ENCODE measurements at regions not wholly inside any gene's neighbourhood (a gene's known extent, or its start where the extent isn't known, plus 50 kb on each side); places are given as distances from the start of the nearest gene placed in this dataset.

DNA sequence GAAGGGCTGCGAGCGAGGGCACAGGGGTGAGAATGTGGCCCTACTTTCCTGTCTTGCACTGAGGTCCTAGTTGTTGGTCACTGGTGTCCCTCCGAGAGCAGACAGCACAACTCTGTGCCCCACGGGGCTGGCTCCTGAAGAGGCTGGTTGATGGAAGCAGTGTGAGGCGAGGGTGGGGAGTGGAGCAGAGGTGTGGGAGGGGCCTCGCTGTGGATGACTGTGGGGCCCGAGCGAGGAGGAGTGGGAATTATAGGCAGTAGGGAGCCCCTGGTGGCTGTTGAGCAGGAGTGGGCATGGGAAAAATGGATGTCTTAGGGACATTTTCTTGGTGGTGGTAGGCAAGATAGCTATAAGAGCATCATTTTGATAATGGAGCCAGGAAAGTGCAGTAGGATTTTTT lies 660.5 kb upstream of the HS6ST1 start:
- no peak overlapping the region for H3K4me3 ChIP-seq (ENCODE audit: low read depth, low read length)

DNA sequence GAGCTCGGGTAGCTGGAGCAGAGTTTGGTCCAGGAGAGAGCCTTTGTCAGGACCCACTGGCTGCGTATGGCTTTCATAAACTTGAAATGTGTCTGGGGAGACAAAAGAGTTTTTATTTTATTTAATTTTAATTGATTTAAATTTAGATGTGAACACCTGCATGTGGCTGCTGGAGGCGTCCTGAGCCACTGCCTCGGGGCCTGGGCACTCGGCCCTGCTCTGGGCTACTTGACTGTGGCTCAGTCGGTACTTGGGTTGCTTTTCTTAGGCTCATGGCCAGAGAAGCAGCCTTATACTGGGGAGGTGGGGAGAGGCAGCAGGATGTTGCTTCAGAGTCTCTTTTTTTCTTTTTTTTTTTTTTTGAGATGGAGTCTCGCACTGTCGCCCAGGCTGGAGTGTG lies 661.8 kb upstream of the HS6ST1 start:
- no peak overlapping the region for H3K4me3 ChIP-seq (ENCODE audit: low read depth, low read length)

DNA sequence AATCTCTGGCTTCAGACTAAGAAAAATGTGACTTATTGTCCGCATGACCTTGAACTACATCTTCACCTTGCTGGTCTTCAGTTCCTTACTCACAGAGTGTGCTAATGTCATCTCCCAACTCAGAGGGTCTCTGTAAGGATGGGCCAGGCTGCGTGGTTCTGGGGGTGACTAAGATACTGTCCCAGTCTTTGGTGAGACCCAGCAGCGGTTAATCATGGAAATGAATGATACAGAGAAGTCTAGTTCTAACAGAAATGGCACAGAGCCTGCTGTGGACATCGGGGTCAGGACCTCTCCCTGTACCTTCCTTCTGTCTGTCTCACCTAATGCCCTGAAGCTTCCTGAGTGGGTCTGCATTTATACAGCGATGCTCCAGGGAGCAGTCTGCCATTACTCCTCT lies 662.7 kb upstream of the HS6ST1 start:
- no peak overlapping the region for H3K4me3 ChIP-seq (ENCODE audit: low read depth, low read length)

DNA sequence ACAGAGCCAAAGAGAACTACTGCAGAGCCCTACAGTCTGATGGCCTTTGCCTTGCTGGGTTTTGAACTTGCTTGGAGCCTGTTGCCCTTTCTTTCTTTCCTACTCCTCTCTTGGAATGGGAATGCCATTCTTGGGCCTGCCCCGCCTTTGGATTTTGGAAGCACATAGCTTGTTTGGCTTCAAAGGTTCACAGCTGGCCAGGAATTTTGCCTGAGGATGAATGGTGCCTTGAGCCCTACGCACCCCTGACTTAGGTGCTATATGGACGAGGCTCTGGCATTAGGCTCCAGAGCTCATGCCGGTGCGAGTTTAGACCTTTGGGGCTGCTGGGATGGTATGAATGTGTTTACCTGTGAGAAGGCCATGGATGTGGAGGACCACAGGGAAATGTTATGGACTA lies 663.3 kb upstream of the HS6ST1 start:
- no peak overlapping the region for H3K4me3 ChIP-seq (ENCODE audit: low read depth, low read length)

DNA sequence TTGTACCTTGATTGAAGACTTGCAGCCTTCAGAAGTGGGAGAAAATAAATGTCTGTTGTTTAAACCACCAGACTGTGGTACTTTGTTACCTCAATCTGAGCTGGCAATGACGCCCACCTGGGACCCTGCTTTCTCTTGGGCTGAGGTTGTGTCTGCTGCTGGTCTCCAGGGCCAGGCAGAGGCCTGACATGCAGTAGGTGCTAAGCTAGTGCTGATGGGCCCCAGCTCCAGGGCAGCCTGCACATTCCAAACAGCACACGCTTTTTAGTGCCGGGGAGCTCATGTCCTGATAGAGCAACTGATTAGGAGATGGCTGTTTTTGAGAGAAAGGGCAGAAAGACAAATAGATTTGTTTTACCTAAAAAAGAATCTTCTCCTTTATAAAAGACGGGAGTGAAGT lies 664.0 kb upstream of the HS6ST1 start:
- H3K4me3 ChIP-seq (ENCODE audit: low read depth, low read length): no peak overlapping the region

DNA sequence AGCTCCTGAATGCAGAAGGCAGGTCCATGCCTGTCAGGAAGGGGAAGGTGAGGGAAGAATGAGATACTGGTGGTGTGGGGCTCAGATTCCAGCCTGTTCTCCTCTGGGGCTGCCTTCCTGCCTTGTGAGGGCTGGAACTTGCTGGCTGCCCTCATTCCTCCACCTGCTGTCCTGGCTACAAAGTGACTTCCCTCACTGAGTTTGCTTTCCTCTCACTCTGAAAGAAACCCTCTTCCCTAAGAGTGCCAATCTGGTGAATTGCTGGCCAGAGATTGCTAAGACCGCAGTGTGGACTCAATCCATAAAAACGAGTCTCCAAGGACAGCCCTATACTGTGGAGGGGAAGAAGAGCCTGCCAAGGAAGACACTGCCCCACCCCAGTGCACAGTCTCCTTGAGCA lies 664.4 kb upstream of the HS6ST1 start:
- no peak overlapping the region for H3K4me3 ChIP-seq (ENCODE audit: low read depth, low read length)

DNA sequence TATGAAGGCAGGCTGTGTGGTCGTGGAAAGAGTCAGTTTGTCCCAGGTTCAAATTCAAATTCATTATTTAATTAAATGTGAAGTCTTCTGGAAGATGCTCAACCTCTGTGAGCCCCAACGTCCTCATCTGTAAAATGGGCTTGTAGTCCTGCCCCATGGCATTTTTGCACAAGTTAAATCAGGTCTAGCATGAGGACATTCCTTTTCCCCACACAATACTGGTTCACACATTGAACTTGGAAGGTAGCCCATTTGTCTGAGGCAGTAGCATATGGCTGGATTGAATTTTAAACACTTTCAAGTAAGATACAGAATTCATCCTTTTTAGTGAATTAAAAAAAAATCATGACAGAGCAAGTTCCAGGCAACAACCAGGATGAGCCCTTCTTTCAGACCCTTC lies 665.4 kb upstream of the HS6ST1 start:
- H3K4me3 ChIP-seq (ENCODE audit: low read depth, low read length): no peak overlapping the region

DNA sequence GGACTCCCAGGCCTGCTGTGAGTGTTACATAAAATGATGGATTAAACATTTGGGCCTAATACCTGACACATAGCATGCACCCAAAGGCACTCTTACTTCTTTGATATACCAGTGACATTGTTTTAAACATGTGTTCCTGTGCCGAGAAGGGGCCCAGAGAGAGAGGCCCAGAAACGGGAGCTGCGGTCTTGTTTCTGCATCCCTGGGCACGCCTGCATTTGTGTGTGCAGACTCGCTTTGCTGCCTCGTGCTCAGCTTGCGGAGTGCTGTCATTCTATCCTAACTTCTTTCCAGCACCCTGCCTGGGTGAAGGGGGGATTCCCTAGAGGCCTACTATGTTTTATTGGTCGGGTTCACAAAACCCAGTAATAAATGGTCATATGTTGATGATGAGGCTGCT lies 666.2 kb upstream of the HS6ST1 start:
- H3K4me3 ChIP-seq (ENCODE audit: low read depth, low read length): no peak overlapping the region

DNA sequence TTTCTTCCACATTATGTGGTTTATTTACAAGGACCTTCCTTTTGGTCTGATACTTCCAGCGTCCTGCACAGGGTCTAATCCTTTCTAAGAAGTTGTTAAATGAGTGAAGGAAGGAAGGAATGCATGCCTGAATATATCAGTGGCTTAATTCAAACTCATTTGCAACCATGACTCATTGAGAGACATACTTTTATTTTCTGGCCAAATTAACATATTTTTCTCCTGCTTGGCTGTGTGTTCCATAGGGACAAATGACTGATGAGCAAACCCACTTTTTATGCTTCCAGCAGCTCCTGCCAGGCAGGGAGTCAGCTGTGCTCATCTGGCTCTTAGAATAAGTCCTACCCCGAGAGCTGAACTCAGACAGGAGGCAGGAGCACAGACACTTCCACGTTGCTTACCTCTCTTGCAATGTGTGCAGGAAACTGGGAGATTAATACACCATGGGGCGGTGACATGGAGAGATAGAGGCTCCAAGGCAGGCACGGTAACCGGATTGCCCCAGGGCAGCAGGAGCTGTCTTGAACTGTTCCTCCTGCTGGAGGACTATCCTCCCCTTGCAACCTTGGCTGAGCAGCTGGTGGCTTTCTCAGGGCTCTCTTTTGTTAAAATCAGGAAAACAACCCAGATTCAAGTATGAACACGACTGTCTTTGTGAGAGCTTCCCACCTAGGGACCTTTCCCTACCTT lies 667.5 kb upstream of the HS6ST1 start:
- no peak overlapping the region for H3K4me3 ChIP-seq (ENCODE audit: low read depth, low read length)

DNA sequence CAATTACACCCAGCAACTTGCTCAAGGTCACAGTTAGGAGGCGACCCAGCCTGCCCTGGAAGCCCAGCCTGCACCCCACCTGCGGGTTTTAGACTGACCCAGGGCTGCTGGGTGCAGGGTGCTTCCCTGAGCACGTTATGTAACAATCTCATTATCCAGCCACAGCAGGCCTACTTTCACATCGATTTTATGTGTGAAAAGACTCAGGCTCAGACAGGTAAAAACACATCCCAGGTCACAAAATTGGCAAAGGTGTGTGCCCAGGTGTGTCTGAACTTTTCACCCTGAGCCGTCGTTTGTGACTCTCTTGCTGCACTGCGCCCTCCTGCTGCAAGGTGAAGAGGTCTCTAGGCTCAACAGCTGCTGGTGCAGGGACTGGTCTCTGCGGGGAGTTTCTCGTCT lies 668.2 kb upstream of the HS6ST1 start:
- H3K4me3 ChIP-seq (ENCODE audit: low read depth, low read length): no peak overlapping the region

DNA sequence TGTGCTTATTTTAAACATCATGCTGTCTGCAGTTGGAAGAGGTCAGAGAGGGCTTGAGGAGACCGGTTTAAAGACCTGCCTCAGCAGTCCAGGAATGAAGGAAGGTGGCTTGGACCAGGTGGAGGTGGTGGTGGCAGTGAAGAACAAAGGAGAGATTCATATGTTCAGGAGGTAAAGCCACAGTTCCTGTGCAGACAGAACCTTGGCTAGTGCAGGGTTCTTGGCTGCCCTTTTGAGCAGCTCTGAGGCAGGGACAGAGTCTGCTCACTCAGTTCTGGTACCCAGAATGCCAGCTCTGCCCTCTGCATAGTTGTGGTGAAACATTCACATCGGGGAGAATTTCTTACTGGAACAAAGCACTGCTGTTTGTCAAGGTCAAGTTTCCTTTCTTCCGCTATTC lies 669.7 kb upstream of the HS6ST1 start:
- no peak overlapping the region for H3K4me3 ChIP-seq (ENCODE audit: low read depth, low read length)

DNA sequence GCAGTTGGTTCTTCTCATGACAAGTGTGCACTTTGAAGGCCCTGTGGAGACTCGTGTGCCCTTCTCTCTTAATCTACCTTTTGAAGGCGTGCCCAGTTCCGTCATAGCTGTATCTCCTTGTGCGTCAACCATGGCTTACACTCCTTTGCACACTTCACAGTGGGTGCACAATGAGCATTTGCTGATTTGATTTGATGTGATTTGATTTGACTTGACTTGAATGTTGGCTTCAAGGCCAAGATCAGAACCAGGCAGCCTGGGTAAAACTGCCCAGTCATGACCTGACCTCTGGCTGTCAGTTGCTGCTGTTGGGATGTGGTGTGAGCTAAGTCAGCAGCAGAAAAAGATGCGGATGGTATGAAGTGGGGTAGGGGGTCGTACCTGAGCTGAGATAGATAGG lies 670.3 kb upstream of the HS6ST1 start:
- H3K4me3 ChIP-seq (ENCODE audit: low read depth, low read length): no peak overlapping the region

DNA sequence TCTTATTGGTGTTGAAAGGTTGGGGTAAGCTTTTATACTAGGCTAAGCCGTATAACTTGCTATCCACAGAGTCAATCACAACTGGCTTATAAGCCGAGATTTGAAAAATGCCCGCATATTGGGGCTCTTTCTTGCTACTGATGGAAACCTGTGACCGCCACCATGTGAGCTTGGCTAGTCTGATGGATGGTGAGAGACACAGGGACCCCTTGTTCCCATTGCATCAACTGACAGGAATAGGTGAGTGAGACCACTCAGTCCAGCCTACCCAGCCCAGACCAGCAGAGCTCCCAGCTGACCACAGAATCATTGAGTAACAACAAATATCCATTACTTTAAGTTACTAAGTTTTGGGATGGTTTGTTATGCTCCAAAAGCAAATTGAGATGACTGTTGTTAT lies 676.4 kb upstream of the HS6ST1 start:
- no peak overlapping the region for H3K4me3 ChIP-seq (ENCODE audit: low read depth, low read length)

DNA sequence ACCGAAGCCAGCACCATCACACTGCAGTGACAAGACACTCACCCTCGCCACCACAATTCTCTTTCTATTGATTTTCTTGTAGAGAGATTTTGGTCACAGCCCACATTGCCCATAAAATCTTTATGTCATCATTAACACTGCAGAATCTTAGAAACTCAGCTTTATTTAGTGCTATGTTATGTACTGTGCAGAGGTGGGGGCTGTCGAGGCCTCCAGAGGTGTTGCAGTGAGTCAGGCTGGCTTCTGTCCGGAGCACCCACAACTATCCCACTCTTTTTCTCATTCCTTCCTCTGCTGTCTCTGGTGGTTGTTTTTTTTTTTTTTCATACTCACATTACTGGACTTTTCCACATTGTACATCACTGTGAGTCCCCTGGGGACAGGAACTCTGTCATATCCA lies 677.4 kb upstream of the HS6ST1 start:
- no peak overlapping the region for H3K4me3 ChIP-seq (ENCODE audit: low read depth, low read length)

DNA sequence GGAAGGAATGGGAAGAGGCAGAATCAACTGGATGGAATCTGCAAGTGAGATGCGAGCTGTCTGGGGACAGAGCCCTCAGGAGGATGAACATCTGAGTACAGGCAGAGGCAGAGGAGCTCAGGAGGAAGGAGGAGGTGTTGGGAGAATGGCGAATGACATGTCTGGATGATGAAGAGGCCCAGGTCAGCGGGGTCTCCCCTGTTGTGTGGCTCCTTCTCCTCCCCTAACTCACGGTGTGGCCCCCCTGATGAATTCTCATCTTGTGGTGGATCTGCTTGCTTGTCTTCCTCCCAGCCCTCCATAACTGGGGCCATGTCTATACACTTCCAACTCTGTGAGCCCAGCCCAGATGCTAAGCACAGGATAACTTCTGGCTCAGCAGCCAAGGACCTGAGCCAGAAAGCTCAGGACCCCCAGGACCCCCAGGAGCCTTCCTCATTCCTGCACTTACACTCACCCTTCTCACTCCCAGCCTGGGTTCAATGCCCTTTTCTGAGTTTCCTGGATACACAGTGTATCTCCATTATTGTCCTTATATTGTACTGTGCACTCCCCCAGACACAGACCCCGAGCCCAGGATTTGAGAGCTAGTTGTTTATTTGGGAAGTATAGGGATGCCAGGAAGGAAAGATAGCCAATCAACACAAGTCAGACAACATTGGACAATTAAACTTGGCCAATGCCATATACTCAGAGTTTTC lies 678.6 kb upstream of the HS6ST1 start:
- no peak overlapping the region for H3K4me3 ChIP-seq (ENCODE audit: low read depth, low read length)

DNA sequence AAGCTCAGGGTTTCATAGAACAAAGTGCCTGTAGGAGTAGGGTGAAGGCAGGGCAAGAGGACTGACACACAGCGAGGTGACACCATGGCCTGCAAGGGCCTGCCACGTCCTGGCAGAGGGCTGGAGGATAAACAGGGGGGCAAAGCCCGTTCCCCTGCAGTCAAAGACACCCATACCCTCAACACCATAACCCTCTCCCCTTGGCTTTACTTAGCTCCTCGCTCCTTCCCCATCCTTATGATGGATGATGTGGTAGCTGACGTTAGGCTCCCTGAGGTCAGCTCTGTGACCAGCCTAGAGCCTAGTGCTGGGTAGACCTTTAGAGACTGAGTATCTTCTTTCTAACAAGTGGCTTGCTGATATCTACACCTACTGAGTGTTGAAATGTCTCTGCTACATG lies 683.3 kb upstream of the HS6ST1 start:
- H3K4me3 ChIP-seq (ENCODE audit: low read depth, low read length): no peak overlapping the region

DNA sequence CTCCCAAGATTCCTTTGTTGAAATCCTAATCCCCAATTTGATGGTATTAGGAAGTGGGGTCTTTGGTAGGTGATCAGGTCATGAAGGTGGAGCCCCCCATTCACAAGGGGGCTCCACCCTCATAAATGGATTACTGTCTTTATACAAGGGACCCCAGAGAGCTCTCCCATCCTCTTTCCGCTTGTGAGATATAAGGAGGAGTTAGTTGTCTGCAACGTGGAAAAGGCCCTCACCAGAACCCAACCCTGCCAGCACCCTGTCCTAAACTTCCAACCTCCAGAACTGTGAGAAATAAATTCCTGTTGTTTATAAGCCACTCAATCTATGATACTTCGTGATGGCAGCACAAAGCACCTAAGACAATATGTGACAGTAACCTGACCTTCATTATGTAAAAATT lies 684.1 kb upstream of the HS6ST1 start:
- no peak overlapping the region for H3K4me3 ChIP-seq (ENCODE audit: low read depth, low read length)

DNA sequence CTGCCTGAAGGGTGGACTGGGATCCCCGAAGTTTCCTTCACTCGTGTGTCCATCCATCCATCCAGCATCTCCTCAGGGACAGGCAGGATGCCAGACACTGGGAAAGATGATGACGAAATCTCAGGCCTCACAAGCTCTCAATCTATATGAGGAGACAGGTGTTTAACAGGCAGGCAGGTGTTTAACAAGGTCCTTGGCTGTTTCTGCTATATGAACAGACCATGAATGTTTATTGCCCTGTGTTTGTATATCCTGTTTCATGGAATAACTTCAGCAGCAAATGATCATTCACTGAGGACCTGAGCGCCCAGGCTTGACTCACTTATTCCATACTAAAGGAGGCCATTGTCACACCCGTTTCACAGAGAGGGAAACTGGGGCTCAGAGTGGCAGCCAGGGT lies 685.8 kb upstream of the HS6ST1 start:
- no peak overlapping the region for H3K4me3 ChIP-seq (ENCODE audit: low read depth, low read length)

DNA sequence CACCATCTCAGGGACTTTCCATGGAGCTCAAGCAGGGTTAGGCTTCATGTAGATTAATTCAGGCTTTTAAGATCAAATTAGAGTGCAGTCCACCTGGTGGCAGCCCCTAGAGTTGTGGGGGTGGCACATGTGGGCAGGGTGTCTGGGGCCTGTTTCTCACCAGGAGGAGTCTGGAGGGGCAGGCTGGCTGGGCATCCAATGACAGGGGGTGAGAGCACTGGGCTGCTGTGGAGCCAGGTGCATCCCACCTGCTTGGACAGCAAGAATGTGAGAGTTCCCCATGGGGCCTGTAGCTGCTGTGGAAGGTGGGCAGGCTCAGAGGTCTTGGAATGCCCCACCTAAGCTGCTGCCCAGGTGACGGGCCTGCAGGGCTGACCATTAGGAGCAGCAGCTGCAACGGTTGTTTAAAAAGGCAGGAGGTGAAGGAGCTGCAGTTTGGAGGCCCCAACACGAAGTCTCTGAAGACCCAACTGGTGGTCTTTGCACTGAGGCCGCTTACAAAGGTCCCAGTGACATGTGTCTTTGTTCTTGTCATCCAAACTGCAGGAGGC lies 686.3 kb upstream of the HS6ST1 start:
- H3K4me3 ChIP-seq (ENCODE audit: low read depth, low read length): no peak overlapping the region

DNA sequence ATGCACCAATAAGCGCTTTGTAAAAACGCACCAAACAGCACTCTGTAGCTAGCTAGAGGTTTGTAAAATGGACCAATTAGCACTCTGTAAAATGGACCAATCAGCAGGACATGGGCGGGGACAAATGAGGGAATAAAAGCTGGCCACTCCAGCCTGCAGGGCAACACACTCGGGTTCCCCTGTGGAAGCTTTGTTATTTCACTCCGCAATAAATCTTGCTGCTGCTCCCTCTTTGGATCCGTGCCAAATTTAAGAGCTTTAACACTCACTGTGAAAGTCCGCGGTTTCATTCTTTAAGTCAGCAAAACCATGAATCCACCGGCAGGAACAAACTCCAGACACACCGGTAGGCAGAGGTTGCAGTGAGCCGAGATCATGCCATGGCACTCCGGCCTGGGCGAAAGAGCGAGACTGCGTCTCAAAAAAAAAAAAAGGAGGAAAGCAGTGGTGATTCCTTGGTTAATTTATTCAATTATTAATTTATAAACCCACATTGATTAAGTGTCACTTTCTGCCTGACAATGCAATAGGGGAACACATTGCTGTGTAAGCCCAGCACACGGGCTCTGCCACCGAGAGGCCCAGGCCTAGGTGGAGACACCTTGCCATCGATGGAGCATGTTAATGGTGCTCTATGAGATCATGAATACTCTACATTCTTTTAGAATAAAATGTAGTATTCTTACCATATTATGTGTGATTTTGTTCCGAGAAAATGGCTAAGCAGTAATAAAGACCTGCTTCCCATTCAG lies 687.6 kb upstream of the HS6ST1 start:
- no peak overlapping the region for H3K4me3 ChIP-seq (ENCODE audit: low read depth, low read length)

DNA sequence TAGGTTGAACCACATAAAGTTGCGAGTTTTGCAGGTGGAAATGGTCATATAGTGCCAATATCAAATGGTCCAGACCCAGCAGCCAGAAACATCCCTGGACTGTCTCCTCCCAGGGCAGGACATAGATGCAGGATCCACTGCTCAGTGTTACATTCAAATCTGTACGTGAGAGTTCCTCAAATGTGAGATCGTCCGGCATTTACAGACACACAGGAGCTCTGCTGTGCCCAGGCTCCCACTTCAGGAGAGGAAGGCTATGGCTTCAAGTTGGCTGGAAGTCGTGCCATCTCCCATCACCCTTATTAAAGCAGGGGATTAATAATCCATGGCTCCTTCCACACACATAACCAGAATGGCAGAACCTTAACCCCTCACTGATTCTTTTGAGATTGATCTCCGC lies 688.2 kb upstream of the HS6ST1 start:
- H3K4me3 ChIP-seq (ENCODE audit: low read depth, low read length): no peak overlapping the region

All from iPS-11a (cell line).